ENCODE measurements at regions not wholly inside any gene's neighbourhood (a gene's known extent, or its start where the extent isn't known, plus 50 kb on each side); places are given as distances from the start of the nearest gene placed in this dataset.

- TF ChIP-seq CTCF (IDR thresholded peaks at IDR 0.05) (no peak), POLR2A (IDR thresholded peaks at IDR 0.05; ENCODE audit: low read depth) (no peak), EP300 (IDR thresholded peaks at IDR 0.05) (no peak)
Observed at GRCh38 chr9:108099854-108100253, 610.3 kb upstream of the KLF4 start.
